A204.1 (cell line): ENCODE measurements at regions not wholly inside any gene's neighbourhood (a gene's known extent, or its start where the extent isn't known, plus 50 kb on each side); places are given as distances from the start of the nearest gene placed in this dataset.
"Not testable (repeated sequence)": the region's sequence is repeated elsewhere in the genome, so short reads cannot be mapped to it uniquely, and the experiment has no call there.

Experiments
- FAIRE-seq: peaks from 2 replicates; lab custom pipeline; 2012; peaks lifted over from hg19 to GRCh38; lab: Jason Lieb, UNC

- FAIRE-seq, result no peak
These were observed 85.2 kb upstream of the TGFBR2 start for GRCh38 chr3:30521156-30521715.

GRCh38 chr3:30522476-30522875 lies 83.9 kb upstream of the TGFBR2 start:
- no peak for FAIRE-seq

- FAIRE-seq, result no peak
These were observed 83.0 kb upstream of the TGFBR2 start for GRCh38 chr3:30523366-30523765.

- FAIRE-seq, result no peak
These were observed 81.9 kb upstream of the TGFBR2 start for GRCh38 chr3:30524357-30525040.

GRCh38 chr3:30526031-30526430 lies 80.4 kb upstream of the TGFBR2 start:
- no peak for FAIRE-seq

GRCh38 chr3:30527186-30527585 lies 79.2 kb upstream of the TGFBR2 start:
- FAIRE-seq, result no peak

GRCh38 chr3:30527720-30528119 lies 78.7 kb upstream of the TGFBR2 start:
- no peak for FAIRE-seq

GRCh38 chr3:30530084-30530483 lies 76.3 kb upstream of the TGFBR2 start:
- FAIRE-seq, result no peak

- no peak for FAIRE-seq
These were observed 75.3 kb upstream of the TGFBR2 start for GRCh38 chr3:30531017-30531570.

GRCh38 chr3:30535525-30535924 lies 70.9 kb upstream of the TGFBR2 start:
- no peak for FAIRE-seq

- no peak for FAIRE-seq
These were observed 67.6 kb upstream of the TGFBR2 start for GRCh38 chr3:30538791-30539190.

- FAIRE-seq, result no peak
These were observed 67.2 kb upstream of the TGFBR2 start for GRCh38 chr3:30539206-30539605.

GRCh38 chr3:30539772-30540171 lies 66.6 kb upstream of the TGFBR2 start:
- FAIRE-seq, result no peak

GRCh38 chr3:30541156-30541555 lies 65.2 kb upstream of the TGFBR2 start:
- FAIRE-seq, result not testable (repeated sequence)

GRCh38 chr3:30542897-30543296 lies 63.5 kb upstream of the TGFBR2 start:
- FAIRE-seq, result no peak

GRCh38 chr3:30544812-30545211 lies 61.6 kb upstream of the TGFBR2 start:
- FAIRE-seq, result no peak

GRCh38 chr3:30546934-30547333 lies 59.5 kb upstream of the TGFBR2 start:
- no peak for FAIRE-seq

GRCh38 chr3:30547716-30548115 lies 58.7 kb upstream of the TGFBR2 start:
- FAIRE-seq, result no peak

GRCh38 chr3:30548600-30548999 lies 57.8 kb upstream of the TGFBR2 start:
- FAIRE-seq, result no peak

- no peak for FAIRE-seq
These were observed 56.8 kb upstream of the TGFBR2 start for GRCh38 chr3:30549600-30549999.

- no peak for FAIRE-seq
These were observed 56.2 kb upstream of the TGFBR2 start for GRCh38 chr3:30550246-30550645.

- FAIRE-seq, result no peak
These were observed 55.1 kb upstream of the TGFBR2 start for GRCh38 chr3:30551266-30551665.

- FAIRE-seq, result no peak
These were observed 54.5 kb upstream of the TGFBR2 start for GRCh38 chr3:30551927-30552326.
